Liver (tissue), 8 donors: ENCODE measurements at regions not wholly inside any gene's neighbourhood (a gene's known extent, or its start where the extent isn't known, plus 50 kb on each side); places are given as distances from the start of the nearest gene placed in this dataset.

Experiments
- DNase-seq: peaks from one replicate; pipeline ENCODE4 v3.0.0-alpha.2; 2017; ENCODE audit warnings: low spot score
- H3K27ac ChIP-seq, 2 donors: one replicate each; pipeline ENCODE4 v1.7.0; 2013; ENCODE audit warnings: inconsistent platforms in 2 of 2, low read length in 2 of 2, control low read depth in 1 of 2, low read depth in 1 of 2, mild to moderate bottlenecking in 1 of 2
- H3K27me3 ChIP-seq, 4 donors: one replicate each; pipeline versions ENCODE4 v1.6.1 to v1.7.0; 2013; ENCODE audit warnings: low read length in 3 of 4, inconsistent platforms in 1 of 4, mild to moderate bottlenecking in 1 of 4, moderate library complexity in 1 of 4; ENCODE audit not compliant: control insufficient read depth in 4 of 4, insufficient read depth in 4 of 4
- H3K36me3 ChIP-seq, 4 donors: one replicate each; pipeline versions ENCODE4 v1.6.1 to v1.7.0; 2013; ENCODE audit warnings: low read length in 3 of 4, mild to moderate bottlenecking in 3 of 4, low read depth in 1 of 4, moderate library complexity in 1 of 4; ENCODE audit not compliant: control insufficient read depth in 4 of 4, insufficient read depth in 3 of 4
- H3K4me1 ChIP-seq, 4 donors: one replicate each; pipeline versions ENCODE4 v1.6.1 to v1.7.0; 2013; ENCODE audit warnings: low read length in 3 of 4, mild to moderate bottlenecking in 3 of 4, moderate library complexity in 1 of 4; ENCODE audit not compliant: control insufficient read depth in 4 of 4, insufficient read depth in 4 of 4
- H3K4me3 ChIP-seq, 3 donors: one replicate each; pipeline versions ENCODE4 v1.6.1 to v1.7.0; 2013; ENCODE audit warnings: low read length in 3 of 3, control low read depth in 1 of 3, low read depth in 1 of 3, mild to moderate bottlenecking in 1 of 3
- H3K9ac ChIP-seq, 2 donors: one replicate each; pipeline ENCODE4 v1.7.0; 2013; ENCODE audit warnings: low read length in 2 of 2, mild to moderate bottlenecking in 2 of 2, moderate library complexity in 2 of 2, control low read depth in 1 of 2, low read depth in 1 of 2
- H3K9me3 ChIP-seq, 4 donors: one replicate each; pipeline versions ENCODE4 v1.6.1 to v1.7.0; 2013; ENCODE audit warnings: low read length in 3 of 4; ENCODE audit not compliant: control insufficient read depth in 4 of 4
- EGR1 ChIP-seq, 2 donors: IDR thresholded peaks; 2 replicates each; pipeline ENCODE4 v1.6.1; 2016 to 2018; ENCODE audit warnings: antibody characterized with exemption in 2 of 2, low read depth in 2 of 2
- FOXA1 ChIP-seq: IDR thresholded peaks from 2 replicates; pipeline ENCODE4 v1.6.1; 2016; ENCODE audit warnings: antibody characterized with exemption
- FOXA2 ChIP-seq: IDR thresholded peaks from 2 replicates; pipeline ENCODE4 v1.6.1; 2016; ENCODE audit warnings: antibody characterized with exemption
- GABPA ChIP-seq, 2 donors: IDR thresholded peaks in 1 of 2; conservative IDR thresholded peaks in 1 of 2; 2 replicates each; pipeline ENCODE4 v1.6.1; 2016; ENCODE audit warnings: antibody characterized with exemption in 2 of 2, mild to moderate bottlenecking in 1 of 2, moderate library complexity in 1 of 2
- HNF4A ChIP-seq, 2 donors: conservative IDR thresholded peaks; 2 replicates each; pipeline ENCODE4 v1.6.1; 2016; ENCODE audit warnings: antibody characterized with exemption in 2 of 2, mild to moderate bottlenecking in 2 of 2
- HNF4G ChIP-seq: IDR thresholded peaks from 2 replicates; pipeline ENCODE4 v1.6.1; 2016; ENCODE audit warnings: antibody characterized with exemption
- JUND ChIP-seq, 2 donors: IDR thresholded peaks; 2 replicates each; pipeline ENCODE4 v1.6.1; 2016; ENCODE audit warnings: antibody characterized with exemption in 2 of 2
- NR2F2 ChIP-seq: IDR thresholded peaks from 2 replicates; pipeline ENCODE4 v1.6.1; 2016; ENCODE audit warnings: antibody characterized with exemption
- RAD21 ChIP-seq, 2 donors: IDR thresholded peaks; 2 replicates each; pipeline ENCODE4 v1.6.1; 2016; ENCODE audit warnings: antibody characterized with exemption in 2 of 2, mild to moderate bottlenecking in 2 of 2
- REST ChIP-seq: IDR thresholded peaks from 2 replicates; pipeline ENCODE4 v1.6.1; 2016; ENCODE audit warnings: antibody characterized with exemption, mild to moderate bottlenecking
- RXRA ChIP-seq, 2 donors: IDR thresholded peaks; 2 replicates each; pipeline ENCODE4 v1.6.1; 2017 to 2018; ENCODE audit warnings: antibody characterized with exemption in 2 of 2, mild to moderate bottlenecking in 1 of 2
- SP1 ChIP-seq: IDR thresholded peaks from 2 replicates; pipeline ENCODE4 v1.6.1; 2018; ENCODE audit warnings: antibody characterized with exemption, mild to moderate bottlenecking
- TAF1 ChIP-seq: conservative IDR thresholded peaks from 2 replicates; pipeline ENCODE4 v1.6.1; 2016; ENCODE audit warnings: antibody characterized with exemption, mild to moderate bottlenecking
- YY1 ChIP-seq: IDR thresholded peaks from 2 replicates; pipeline ENCODE4 v1.6.1; 2016; ENCODE audit warnings: antibody characterized with exemption, mild to moderate bottlenecking
- ZBTB33 ChIP-seq: IDR thresholded peaks from 2 replicates; pipeline ENCODE4 v1.6.1; 2016; ENCODE audit warnings: antibody characterized with exemption
- WGBS: extraction: QIAGEN DNeasy Blood & Tissue Kit; methylation state at CpG from one replicate; pipeline ENCODE4 v1.1.7; 2013; 5-methylcytosine and 5-hydroxymethylcytosine counted together
- TF ChIP-seq, protein P1 (sequence below): IDR thresholded peaks from 2 replicates; pipeline ENCODE4 v1.6.1; 2016; ENCODE audit warnings: antibody characterized with exemption
- TF ChIP-seq, protein P2 (sequence below): fragments of 150-350 bp; IDR thresholded peaks from 2 replicates; pipeline ENCODE4 v1.5.1; 2017; ENCODE audit warnings: improper control_type of control experiment, low read depth, low read length; ENCODE audit not compliant: missing input control
- TF ChIP-seq, protein P3 (sequence below): IDR thresholded peaks from 2 replicates; pipeline ENCODE4 v1.6.1; 2016; ENCODE audit warnings: antibody characterized with exemption
- donor health status: healthy.
- donor health status: healthy.
- donor health status: healthy.
- donor health status: healthy.
- donor health status: healthy.

DNA sequence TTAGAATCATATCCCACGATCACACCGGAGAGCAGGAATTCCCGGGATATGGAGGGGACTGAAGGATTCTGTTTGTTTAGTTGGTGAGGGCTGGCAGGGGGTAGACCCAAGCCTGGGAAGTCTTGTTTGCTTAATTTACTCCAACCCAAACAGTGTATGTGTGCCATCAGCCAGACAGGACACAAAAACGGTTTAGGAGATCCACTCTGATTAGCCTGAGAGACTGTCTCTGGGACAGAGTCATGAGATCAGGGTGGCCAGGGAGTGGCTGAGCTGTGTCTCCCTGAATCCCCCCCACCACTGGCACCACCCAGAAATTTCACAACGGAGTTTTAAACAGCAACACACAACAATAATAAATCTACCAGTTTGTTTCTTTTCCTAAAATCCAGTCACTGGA, 127.0 kb downstream of the RBFOX3 start:
- Histone ChIP-seq H3K36me3 (no peaks in the 10 kb centered on the region), H3K4me1 (no peaks in the 10 kb centered on the region), H3K9ac (no peak overlapping the region), H3K4me3 (no peak overlapping the region), H3K27ac (no peak overlapping the region), H3K9me3 (no peaks in the 10 kb centered on the region), H3K27me3 (peaks cover 0 to 4% (median 0%) of the 10 kb centered on the region in 4 donors)
- no peak for TF ChIP-seq JUND (IDR thresholded peaks at IDR 0.05)
- 28% methylated on average over 5 of the region's 5 CpGs for WGBS
- DNase-seq: no peak

DNA sequence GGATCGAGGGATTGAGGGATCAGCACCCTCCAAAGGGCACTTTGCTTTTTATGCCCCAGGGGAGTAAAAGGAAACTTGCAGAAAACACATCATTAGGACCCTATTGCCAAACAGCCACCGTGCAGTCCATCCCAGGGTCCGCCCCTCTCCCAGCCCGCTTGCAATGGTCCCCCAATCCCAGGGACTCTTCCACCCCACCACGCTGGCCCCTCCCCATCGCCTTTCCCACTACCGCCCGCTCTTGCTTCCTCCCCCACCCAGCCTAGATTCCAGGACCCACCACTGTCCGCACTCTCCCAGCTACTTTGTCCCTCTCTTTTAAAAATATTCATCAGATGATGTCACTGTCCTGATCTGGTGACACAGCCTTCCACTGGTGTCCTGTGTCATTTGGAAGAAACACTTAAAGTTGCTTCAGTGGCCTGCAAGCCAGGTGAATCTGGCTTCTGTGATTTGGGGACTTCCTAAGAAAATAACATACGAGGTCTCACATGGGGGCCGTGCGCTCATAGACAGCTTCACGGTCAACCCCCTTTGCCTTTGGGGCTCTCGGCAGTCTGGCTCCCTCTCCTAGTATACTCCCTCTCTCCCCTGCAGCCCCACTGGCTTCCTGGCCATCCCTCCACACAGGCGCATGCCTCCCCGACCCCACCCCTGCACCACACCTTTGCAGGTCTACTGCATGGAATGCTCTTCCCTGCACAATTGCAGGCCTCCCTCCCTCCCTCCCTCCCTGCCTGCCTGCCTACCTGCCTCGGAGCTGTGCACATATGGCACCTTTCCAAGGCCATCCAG, 127.9 kb downstream of the RBFOX3 start:
- WGBS: 35% methylated on average over 17 of the region's 17 CpGs
- H3K9me3 ChIP-seq: no peaks in the 10 kb centered on the region
- no peaks in the 10 kb centered on the region for H3K4me1 ChIP-seq
- H3K36me3 ChIP-seq: no peaks in the 10 kb centered on the region
- H3K27me3 ChIP-seq: peaks cover 0 to 4% (median 0%) of the 10 kb centered on the region in 4 donors
- DNase-seq: no peak
- H3K9ac ChIP-seq: no peak overlapping the region
- H3K27ac ChIP-seq: no peak overlapping the region
- TF ChIP-seq YY1 (no peak), RAD21 (IDR thresholded peaks at IDR 0.05) (no peak), REST (no peak), EGR1 (IDR thresholded peaks at IDR 0.05; ENCODE audit: low read depth in 2 of 2) (no peak), JUND (IDR thresholded peaks at IDR 0.05) (no peak), FOXA2 (no peak), TAF1 (no peak), GABPA (IDR thresholded peaks at IDR 0.05 in 1 of 2, conservative IDR thresholded peaks at IDR 0.05 in 1 of 2) (no peak), NR2F2 (no peak), FOXA1 (no peak), ZBTB33 (no peak), SP1 (no peak), HNF4G (no peak), HNF4A (conservative IDR thresholded peaks at IDR 0.05) (no peak), RXRA (IDR thresholded peaks at IDR 0.05) (no peak)
- TF ChIP-seq, protein P1, sequence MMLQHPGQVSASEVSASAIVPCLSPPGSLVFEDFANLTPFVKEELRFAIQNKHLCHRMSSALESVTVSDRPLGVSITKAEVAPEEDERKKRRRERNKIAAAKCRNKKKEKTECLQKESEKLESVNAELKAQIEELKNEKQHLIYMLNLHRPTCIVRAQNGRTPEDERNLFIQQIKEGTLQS: no peak
- TF ChIP-seq, protein P2, sequence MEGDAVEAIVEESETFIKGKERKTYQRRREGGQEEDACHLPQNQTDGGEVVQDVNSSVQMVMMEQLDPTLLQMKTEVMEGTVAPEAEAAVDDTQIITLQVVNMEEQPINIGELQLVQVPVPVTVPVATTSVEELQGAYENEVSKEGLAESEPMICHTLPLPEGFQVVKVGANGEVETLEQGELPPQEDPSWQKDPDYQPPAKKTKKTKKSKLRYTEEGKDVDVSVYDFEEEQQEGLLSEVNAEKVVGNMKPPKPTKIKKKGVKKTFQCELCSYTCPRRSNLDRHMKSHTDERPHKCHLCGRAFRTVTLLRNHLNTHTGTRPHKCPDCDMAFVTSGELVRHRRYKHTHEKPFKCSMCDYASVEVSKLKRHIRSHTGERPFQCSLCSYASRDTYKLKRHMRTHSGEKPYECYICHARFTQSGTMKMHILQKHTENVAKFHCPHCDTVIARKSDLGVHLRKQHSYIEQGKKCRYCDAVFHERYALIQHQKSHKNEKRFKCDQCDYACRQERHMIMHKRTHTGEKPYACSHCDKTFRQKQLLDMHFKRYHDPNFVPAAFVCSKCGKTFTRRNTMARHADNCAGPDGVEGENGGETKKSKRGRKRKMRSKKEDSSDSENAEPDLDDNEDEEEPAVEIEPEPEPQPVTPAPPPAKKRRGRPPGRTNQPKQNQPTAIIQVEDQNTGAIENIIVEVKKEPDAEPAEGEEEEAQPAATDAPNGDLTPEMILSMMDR: no peak
- TF ChIP-seq, protein P3, sequence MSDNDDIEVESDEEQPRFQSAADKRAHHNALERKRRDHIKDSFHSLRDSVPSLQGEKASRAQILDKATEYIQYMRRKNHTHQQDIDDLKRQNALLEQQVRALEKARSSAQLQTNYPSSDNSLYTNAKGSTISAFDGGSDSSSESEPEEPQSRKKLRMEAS: no peak
- no peak overlapping the region for H3K4me3 ChIP-seq
